ENCODE measurements at regions not wholly inside any gene's neighbourhood (a gene's known extent, or its start where the extent isn't known, plus 50 kb on each side); places are given as distances from the start of the nearest gene placed in this dataset.
"Not testable (repeated sequence)": the region's sequence is repeated elsewhere in the genome, so short reads cannot be mapped to it uniquely, and the experiment has no call there.

GRCh38 chr14:97945631-97946030 lies 1148.4 kb downstream of the VRK1 start:
- no peak for DNase-seq (ENCODE audit: low spot score)

GRCh38 chr14:97946240-97946639 lies 1149.1 kb downstream of the VRK1 start:
- no peak for DNase-seq (ENCODE audit: low spot score)

- no peak for DNase-seq (ENCODE audit: low spot score)
Measured at GRCh38 chr14:97946641-97947040, 1149.5 kb downstream of the VRK1 start.

GRCh38 chr14:97948841-97949240 lies 1151.7 kb downstream of the VRK1 start:
- DNase-seq (ENCODE audit: low spot score): no peak

- DNase-seq (ENCODE audit: low spot score): no peak
Measured at GRCh38 chr14:97956581-97957340, 1159.6 kb downstream of the VRK1 start.

GRCh38 chr14:97959251-97959650 lies 1162.1 kb downstream of the VRK1 start:
- DNase-seq (ENCODE audit: low spot score): no peak

GRCh38 chr14:97960436-97960835 lies 1163.3 kb downstream of the VRK1 start:
- DNase-seq (ENCODE audit: low spot score): no peak

- DNase-seq (ENCODE audit: low spot score): no peak
Measured at GRCh38 chr14:97970222-97970621, 1173.0 kb downstream of the VRK1 start.

GRCh38 chr14:97975216-97975615 lies 1178.0 kb downstream of the VRK1 start:
- DNase-seq (ENCODE audit: low spot score): no peak

- DNase-seq (ENCODE audit: low spot score): no peak
Measured at GRCh38 chr14:97975962-97976361, 1178.8 kb downstream of the VRK1 start.

GRCh38 chr14:97976861-97977260 lies 1179.7 kb downstream of the VRK1 start:
- DNase-seq (ENCODE audit: low spot score): no peak

GRCh38 chr14:97977651-97978261 lies 1180.6 kb downstream of the VRK1 start:
- DNase-seq (ENCODE audit: low spot score): no peak

- DNase-seq (ENCODE audit: low spot score): no peak
Measured at GRCh38 chr14:97978341-97978740, 1181.2 kb downstream of the VRK1 start.

GRCh38 chr14:97993508-97994019 lies 1196.4 kb downstream of the VRK1 start:
- DNase-seq (ENCODE audit: low spot score): no peak

- DNase-seq (ENCODE audit: low spot score): no peak
Measured at GRCh38 chr14:97994020-97994531, 1196.9 kb downstream of the VRK1 start.

GRCh38 chr14:97995038-97995437 lies 1197.9 kb downstream of the VRK1 start:
- no peak for DNase-seq (ENCODE audit: low spot score)

- DNase-seq (ENCODE audit: low spot score): no peak
Measured at GRCh38 chr14:97995531-97995930, 1198.3 kb downstream of the VRK1 start.

GRCh38 chr14:98006008-98006407 lies 1208.8 kb downstream of the VRK1 start:
- DNase-seq (ENCODE audit: low spot score): no peak

- DNase-seq (ENCODE audit: low spot score): no peak
Measured at GRCh38 chr14:98008381-98009113, 1211.4 kb downstream of the VRK1 start.

GRCh38 chr14:98009177-98009576 lies 1212.0 kb downstream of the VRK1 start:
- DNase-seq (ENCODE audit: low spot score): not testable (repeated sequence)

- DNase-seq (ENCODE audit: low spot score): no peak
Measured at GRCh38 chr14:98010784-98011183, 1213.6 kb downstream of the VRK1 start.

- no peak for DNase-seq (ENCODE audit: low spot score)
Measured at GRCh38 chr14:98014851-98015615, 1217.9 kb downstream of the VRK1 start.
